Endometrium (tissue), 2 donors: ENCODE measurements at regions not wholly inside any gene's neighbourhood (a gene's known extent, or its start where the extent isn't known, plus 50 kb on each side); places are given as distances from the start of the nearest gene placed in this dataset.

Experiments
- FAIRE-seq: peaks from 2 replicates; lab custom pipeline; 2012; peaks lifted over from hg19 to GRCh38; lab: Jason Lieb, UNC
- donor health status: control.
- donor health status: control.

DNA sequence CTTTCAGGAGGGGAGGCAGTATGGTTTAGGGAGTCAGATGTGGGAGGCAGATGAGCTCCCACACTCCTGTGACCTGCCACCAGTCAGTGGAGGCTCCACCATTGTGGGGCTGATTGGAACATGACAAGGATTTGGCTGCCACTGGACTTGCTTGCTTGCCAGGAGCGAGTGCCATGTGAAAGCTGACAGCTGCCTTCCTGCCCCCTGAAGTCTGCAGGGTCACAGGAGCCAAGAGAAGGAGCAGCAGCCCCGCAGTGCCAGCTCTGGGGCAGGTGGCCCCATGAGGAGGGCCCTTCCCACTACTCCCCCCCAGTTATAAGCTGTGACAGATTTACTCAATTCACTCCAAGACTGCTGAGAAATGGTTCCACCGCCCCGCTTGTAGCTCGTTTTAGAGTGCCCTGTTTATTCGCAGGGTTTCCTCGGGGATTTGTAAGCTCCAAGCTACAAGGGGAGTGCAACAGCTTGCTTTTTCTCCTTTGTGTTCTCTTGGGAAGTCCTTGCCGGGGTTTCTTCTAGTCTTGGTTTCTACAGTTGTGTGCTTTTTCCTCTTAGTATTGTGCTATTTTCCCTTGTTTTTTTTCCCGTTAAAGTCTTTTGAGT lies 414.3 kb downstream of the MEIS1 start:
- no peak for FAIRE-seq

DNA sequence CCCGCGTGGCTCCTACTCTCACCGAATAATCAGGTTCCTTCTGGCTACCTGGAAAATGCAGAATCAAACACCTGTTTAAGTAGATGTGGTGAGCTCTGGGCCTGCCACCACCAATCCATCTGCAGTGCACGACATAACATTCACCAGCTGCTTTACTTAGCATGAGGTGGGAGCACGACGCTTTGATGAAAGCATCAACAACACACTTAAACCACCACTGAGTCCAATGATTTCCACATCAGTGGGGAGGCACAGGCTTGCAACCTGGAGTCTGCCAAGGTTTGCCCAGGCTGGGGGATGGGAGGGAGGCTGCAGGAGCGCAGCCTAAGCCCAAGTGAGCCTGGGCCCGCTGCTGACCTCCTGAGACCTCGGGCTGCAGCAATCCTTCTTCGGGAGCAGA lies 415.5 kb downstream of the MEIS1 start:
- no peak for FAIRE-seq

DNA sequence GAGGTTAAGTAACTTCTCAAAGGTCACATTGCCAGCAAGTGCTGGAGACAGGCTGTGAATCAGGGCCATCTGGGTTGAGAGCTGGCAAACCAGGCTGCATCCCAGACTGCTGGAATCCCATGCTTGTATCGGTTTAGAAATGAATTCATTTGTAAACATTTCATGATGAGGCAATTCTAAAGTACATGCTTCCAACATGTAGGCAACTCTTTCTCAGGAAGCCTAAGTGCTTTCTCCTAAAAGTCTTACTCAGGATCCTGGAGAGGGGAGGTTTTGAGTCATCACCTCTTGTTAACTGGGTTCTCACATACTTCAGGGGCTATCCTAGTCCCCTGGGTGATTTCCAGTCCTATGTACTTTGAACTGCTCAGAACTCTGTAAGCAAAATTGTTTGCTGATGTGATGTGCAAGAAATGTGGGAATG lies 416.5 kb downstream of the MEIS1 start:
- FAIRE-seq, result no peak

DNA sequence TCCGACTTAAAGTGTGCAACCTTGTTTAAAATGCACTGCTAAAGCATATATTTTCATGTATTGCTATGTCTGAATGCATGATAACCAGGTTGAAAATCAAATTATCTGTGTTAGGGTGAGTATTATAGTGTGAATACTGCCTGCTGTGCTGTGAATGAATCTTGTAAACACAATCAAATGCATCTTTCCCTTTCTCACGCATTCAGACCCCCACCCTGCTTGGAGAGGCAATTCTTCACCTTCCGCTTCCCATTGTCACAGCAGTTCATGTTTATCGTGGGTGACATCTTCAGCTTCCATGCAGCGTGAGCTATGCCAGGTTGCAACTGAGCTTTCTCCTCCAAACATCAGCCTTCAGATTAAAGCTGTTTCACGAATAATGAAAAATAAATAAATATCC lies 418.0 kb downstream of the MEIS1 start:
- no peak for FAIRE-seq

DNA sequence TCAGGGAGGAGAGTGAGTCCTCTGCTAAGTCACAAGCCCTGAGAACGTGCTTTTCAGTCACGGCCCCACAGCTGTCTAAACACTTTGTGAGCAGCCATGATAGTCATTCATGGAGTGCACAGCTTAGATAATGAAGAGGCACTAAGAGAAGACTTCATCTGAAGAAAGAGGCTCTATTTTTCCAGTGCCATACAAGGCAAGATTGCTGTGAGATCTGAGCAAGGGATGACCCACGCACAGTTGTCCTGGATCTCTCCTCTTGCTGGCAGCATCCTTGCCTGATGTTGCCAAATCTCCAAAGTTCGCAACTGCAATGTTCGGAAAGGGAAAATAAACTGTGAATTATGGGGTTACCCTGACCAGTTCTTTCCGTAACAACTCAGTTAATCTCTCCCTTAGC lies 418.7 kb downstream of the MEIS1 start:
- FAIRE-seq, result peak; percentile 8

DNA sequence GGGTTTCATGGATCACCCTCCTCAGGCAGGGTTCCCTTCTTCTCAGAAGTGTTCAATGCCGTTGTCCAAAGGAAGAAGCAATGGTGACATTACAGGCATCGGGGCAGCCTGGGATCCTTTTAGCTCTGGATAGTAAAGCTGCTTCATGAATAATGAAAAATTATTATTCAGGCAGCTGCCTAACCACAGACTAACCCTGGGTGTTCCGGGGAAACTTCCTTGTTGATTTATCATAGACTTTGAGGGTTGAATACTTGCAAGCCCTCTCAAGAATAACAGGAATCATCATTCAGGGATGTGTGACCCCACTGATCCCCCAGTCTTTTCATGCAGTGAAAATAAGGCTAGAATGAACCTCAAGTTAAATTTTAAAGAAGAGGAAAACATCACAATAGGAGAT lies 419.4 kb downstream of the MEIS1 start:
- FAIRE-seq, result no peak

DNA sequence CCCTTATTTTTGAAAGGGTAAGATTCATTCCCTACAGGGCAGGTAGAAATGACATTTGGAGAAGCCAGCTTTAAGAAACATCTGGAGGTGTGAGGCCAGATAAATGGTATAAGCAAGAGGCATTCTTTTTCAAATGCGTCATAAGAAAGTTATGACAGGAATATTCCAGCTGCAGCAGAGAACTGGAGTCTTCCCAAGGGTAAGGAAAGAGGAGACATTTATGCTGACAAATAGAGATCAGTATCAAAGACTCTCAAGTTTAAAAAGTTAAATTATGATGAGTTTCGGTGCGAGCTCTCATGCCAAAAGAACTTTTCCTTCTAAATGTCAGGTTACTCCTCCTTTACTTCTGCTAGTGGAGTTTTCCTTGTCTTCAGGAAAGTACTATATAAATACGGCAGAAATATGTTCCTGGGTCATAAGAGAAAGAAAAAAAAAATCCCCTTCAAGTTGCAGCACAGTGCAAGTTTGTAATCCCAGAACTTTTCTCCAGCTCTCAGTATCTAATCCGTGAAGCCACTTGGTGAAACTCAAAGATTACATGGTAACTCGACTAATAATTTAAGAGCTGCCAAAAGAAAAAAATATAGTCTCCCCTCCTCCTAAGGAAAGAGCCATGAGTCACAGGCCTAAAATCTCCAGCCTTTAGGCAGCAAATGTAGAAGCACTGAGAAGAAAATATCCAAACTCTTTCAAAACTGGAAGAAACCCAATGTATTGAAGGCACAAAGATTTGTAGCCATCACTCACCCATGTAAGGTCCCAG lies 428.1 kb downstream of the MEIS1 start:
- peak; percentile 74 for FAIRE-seq

DNA sequence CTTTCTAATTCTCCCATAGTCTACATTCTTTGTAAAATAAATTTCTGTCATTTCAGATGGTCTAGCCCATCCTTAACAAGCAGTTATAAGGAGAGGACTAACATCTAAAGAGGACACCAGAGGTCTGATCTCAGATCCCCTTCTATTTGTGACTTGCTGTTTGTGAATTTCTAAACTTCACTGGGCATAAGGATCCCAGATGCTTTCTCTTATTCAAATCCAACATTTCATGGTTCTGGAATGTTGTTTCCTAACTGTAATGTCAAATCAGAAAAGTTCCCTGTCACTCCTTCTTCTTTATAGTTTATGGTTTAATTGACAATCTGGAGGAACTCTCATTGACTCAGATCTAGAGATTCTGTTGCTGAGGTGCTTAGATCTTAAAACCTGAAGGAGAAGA lies 430.2 kb downstream of the MEIS1 start:
- FAIRE-seq, result no peak

DNA sequence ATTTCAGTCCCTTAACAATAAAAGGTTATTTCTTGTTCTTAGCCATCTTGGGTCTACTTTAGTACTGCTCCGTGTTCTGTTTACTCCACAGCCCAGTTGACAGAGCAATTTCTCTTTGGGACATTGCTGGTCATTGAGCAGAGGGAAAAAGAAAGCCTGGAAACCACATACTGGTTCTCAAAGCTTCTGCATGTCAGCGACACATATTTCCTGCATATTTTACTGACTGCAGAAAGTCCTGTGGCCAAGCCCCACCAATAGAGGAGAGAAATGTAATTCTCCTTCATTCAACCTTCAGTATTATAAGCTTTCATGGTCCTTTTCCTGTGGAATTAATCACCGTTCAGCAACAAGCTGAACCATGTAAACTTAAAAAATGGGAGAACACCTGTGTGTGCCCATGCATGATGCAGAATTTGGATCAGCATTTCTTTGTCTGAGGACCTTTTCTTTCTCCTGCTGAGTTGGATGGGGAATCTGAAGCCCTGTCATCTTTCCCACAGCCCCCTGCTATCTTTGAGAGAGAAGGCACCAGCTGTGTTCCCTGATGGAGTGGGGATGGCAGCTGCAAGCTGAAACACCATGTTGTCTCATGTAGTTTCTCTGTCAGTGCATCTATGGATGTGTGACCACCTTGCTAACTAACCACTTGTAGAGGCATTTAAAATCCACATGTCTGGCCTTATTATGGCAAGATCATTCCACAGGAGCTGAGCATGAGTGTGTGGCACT lies 431.6 kb downstream of the MEIS1 start:
- FAIRE-seq, result no peak

DNA sequence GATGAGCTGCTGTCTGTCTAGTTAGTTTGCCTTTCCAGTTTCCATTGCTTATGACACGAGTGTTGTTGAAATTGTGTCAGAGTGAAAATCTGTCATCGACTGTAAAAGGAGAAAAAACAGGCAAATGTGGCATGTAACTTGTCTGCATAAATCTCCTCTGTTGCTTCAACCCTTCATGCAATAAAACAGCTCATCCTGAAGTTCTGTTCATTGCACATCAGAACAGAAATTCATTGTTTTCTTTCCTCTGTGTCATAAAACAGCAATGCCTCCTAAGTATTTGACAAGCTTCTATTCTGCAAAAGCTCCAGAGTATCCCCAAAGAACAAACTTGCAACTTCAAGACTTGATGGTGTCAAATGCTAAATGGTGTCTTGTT lies 432.1 kb downstream of the MEIS1 start:
- FAIRE-seq, result no peak

DNA sequence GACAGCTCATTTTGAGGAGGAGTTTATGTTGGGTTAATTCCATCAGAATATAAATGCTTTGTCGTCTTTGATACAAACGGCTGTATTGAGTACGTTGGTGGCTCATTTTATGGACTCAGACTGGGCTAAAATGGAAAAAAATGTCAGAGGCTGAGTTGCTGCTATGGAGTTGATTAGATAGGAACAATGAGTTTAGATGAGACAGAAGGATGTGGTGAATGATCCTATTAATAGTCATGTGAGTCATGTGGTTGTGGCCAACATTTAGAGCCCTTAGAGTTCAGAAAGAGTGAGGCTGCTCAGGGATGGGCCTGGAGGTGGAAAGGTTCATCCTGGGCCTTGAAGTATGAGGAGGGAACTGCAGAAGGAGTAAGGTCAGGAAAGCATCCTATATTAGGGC lies 434.2 kb downstream of the MEIS1 start:
- FAIRE-seq, result no peak

DNA sequence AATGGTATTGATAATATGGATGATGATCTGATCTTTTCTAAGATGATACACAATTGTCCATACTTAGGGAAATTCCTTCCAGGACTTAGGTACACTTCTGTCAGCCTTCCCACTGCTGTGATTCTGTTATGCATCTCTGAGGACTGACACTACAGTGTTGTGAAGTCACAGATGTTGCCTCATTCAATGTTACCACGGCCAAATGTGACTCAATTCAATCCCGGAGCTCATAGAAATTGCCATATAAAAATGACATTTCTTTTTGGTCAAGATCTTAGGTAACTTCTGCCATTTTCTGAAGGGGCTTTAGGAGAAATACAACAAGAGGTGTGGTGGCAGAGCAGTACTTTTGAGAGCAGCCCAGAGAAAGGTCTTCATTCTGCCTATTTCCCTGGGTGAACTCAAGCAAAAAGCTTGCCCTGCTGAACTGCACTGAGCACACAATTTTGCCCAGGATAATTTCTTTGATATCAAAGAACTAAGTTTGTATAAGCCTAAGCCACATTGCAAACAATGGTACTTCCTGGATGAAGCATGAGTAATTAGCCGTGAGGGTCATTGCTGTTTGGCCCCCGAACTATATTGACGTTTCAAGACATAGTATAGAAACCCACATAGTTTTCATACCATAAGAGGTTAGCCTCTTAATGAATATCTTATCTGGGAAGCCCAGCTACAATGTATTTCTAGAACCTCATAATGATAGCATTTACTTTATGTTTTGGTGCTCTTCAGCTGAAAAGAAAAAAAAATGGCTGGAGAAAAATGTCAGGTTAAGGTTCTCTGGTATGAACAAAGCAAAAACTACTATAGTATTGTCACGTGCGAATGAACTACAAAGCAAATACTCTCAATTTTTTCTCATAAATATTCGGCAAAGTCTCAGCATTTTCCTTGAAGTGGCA lies 437.4 kb downstream of the MEIS1 start:
- FAIRE-seq, result no peak

DNA sequence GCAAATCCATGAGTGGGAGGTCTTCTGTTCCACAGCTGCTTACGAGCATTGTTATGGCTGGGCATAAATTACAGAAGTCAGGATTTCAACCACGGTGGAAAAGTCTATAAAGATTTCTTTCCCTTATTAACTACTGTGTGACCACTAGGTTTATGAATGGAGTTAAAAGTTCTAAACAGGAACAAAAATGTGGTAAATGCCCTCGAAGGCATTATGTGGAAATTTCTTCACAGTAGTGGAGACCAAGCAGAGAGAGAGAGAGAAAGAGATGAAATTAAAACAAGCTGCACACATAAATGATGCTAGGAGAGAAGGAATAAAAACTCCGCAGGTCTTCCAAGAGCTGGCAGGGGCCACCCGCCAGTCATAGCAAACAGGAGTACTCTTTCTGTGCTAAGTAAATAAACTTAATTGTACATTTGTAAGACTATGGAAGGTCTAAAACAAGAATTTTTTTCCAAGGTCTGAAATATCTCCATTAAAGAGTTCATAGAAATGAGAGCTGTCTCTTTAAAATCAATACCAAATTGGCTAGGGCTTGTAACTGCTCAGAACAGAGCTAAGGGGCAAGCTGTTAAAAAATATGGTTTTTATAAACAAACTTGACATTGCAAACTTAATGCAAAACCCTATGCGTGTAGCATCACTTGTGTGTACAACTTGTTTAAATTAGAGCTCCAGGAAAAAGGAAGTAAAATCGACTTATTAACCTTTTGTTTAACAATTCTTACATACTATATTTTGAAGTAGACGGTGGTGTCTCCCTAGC lies 438.2 kb downstream of the MEIS1 start:
- FAIRE-seq, result peak; percentile 84

DNA sequence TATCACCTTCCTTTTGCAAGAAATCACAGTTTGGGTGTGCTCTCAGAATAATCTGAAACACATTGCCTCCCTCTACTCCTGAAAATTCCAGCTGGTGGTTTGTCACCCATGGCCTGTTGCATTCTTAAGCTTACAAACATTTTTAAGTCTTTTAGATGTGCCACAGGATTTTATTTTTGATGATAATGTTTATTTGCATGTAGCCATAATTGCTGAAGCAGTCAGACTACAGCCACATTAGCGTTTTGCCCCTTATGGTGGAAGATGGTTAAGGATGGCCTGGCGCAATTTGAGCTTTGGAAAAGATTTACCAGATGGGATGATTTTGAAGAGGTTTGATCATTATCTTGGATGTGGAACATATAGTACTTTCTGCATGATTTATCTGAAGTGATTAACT lies 439.5 kb downstream of the MEIS1 start:
- no peak for FAIRE-seq

DNA sequence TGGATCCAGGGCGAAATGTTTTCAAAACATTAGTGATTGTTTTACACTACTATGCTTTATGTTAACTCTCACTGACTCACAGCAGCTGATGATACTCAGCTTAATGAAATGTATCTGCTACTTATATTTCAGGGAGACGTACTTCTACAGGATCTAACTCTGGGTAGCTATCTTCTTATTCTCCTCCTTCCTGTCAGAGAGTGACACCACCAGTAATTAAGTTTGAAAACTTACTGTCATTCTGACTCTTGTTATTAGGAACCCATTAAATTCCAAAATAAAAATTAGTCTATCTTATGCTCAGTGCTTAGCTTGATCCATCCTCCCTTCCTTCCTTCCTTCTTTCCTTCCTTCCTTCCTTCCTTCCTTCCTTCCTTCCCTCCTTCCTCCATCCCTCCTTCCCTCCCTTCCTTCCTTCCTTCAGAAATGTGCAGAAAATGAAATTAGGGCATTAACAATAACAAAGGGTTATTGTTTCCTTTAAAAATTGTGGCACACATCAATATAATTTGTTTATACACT lies 441.1 kb downstream of the MEIS1 start:
- no peak for FAIRE-seq

DNA sequence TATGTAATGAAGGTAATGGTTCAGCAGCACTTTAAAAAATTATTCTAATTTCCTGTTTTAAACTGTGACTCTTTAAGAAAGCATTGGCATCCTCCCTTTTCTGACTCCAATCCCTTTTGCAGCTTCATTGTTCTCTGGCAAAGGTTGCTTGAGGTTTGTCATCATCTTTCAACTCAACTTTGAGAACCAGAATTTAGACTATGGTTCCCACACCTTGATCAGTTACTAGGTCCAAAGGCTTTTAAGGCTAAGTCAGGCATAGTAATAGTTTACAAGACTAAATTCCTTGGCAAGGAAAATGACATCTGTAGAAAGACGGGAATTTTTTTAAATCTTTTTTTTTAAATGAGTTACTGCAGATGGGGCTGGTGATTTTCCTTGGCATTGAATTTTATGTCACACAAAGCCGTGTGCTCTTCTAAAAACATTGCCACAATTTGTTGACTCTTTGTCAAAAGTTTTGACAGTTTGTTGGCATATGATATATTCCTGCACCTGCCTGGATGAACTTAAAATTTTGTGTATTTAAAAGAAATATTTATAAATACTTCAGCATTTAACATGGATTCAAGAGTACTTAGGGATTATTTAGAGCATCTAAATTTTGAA lies 451.0 kb downstream of the MEIS1 start:
- no peak for FAIRE-seq

DNA sequence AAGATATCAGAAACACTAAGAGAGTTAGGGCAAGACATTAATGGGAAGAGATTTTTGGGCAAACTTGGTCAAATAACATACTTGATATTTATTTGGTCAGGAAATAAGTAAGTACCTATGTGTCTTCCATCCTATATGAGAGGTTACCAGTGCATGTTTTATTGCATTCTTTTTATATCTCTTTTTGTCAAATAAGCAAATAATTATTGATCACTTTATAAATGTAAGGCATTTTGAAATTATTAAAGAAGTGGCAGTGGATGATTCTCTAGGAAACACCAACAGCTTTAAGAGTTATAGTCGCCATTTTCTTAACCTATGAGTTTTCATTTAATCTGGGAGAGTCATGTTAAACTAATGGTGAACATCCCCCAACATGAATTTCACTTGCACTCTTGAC lies 453.3 kb downstream of the MEIS1 start:
- no peak for FAIRE-seq

DNA sequence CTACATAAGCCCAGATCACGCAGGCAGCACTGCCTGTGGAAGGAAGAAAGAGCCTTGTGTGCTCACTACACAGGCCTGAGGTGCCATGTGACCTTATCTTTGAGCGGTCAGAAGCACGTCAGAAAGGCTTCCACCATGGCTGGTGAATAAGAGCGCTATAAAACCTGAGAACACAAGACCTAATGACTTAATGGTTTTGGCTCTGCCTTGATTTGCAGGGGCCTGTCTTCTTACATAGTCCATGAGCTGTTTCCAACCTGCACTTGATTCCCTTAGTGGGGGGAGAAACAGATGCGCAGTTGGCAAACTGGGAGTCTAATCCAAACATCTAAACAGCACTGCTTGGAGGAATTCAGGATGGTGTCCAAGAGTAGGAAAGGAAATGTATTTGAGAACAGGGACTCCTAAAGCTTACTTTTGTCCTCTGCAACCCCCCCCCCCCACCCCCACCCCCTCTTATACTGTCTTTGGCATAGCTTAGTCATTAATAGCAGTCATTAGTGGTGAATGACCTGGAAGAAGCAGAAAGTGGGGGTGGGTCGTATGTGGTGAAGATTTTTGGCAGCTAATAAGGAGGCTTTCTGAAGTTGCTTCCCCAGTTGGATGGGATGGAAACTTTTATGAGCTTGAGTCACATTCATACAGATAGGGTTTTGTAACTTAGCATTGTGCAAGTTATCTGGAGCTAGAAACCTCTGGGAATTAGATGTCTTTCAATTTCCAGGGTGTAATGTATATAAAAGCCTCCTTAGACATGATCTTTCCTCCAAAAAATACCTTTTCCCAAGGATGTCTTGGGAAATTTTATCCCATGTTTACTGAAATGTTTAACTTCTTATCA lies 454.1 kb downstream of the MEIS1 start:
- FAIRE-seq, result no peak

DNA sequence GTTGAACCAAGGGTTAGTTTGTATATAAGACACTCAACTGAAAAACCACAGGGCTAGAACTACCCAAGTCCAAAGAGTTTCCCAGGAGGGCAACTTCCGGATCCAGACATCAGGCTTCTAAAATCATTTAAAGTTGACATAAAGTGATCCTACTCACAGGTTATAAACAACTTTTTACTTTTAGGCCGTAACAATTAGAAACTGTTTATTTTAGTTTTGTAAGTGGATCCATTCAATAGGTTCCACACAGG lies 454.6 kb downstream of the MEIS1 start:
- no peak for FAIRE-seq

DNA sequence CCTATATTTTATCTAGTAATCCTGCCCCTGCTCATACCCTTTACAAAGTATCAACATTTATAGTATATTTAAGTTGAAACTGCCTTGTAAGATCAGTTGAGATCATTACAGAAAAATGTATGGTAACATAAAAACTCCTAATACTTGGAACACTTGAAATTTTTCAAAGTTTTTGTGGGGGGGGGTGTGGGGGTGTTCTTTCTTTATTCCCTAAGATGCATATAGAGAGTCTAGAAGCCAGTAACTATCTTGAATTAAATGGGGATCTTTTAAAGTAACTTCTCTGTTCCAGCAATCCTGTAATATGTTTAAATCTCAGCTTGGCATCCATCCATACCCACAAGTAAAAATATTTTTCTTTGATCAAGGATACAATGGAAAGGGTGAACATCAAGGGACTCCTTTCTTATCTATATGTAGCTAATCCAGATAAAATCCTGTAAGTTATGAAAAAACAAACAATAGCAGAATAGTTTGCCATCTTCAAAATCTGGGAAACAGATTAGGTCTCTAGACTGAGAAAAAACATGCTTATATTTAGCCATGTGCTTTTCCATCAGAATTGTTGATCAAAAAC lies 455.3 kb downstream of the MEIS1 start:
- FAIRE-seq, result no peak
